ENCODE measurements at regions not wholly inside any gene's neighbourhood (a gene's known extent, or its start where the extent isn't known, plus 50 kb on each side); places are given as distances from the start of the nearest gene placed in this dataset.
A peak's percentile ranks its signal among the peaks of the same experiment; 100 is the strongest.

GRCh38 chr2:12979066-12979465 is 262.3 kb downstream of the TRIB2 start:
- no peak for FAIRE-seq

GRCh38 chr2:12980817-12981216 is 264.1 kb downstream of the TRIB2 start:
- no peak for FAIRE-seq

GRCh38 chr2:12982149-12982584 is 265.4 kb downstream of the TRIB2 start:
- no peak for FAIRE-seq

- FAIRE-seq: no peak
Observed at GRCh38 chr2:12987246-12987645, 270.5 kb downstream of the TRIB2 start.

- no peak for FAIRE-seq
Observed at GRCh38 chr2:12988279-12988678, 271.5 kb downstream of the TRIB2 start.

GRCh38 chr2:12990523-12990922 is 273.8 kb downstream of the TRIB2 start:
- no peak for FAIRE-seq

GRCh38 chr2:12998685-12999084 is 281.9 kb downstream of the TRIB2 start:
- no peak for FAIRE-seq

GRCh38 chr2:13000664-13001363 is 284.1 kb downstream of the TRIB2 start:
- FAIRE-seq: no peak

- no peak for FAIRE-seq
Observed at GRCh38 chr2:13001408-13001807, 284.7 kb downstream of the TRIB2 start.

GRCh38 chr2:13002536-13003331 is 286.0 kb downstream of the TRIB2 start:
- FAIRE-seq: no peak

GRCh38 chr2:13003500-13003899 is 286.8 kb downstream of the TRIB2 start:
- FAIRE-seq: no peak

- FAIRE-seq: no peak
Observed at GRCh38 chr2:13005048-13005447, 288.3 kb downstream of the TRIB2 start.

- no peak for FAIRE-seq
Observed at GRCh38 chr2:13005761-13006335, 289.1 kb downstream of the TRIB2 start.

GRCh38 chr2:13006426-13006825 is 289.7 kb downstream of the TRIB2 start:
- no peak for FAIRE-seq

- peak; percentile 53 for FAIRE-seq
Observed at GRCh38 chr2:13006829-13007717, 290.3 kb downstream of the TRIB2 start.

- no peak for FAIRE-seq
Observed at GRCh38 chr2:13009027-13009642, 292.4 kb downstream of the TRIB2 start.

- no peak for FAIRE-seq
Observed at GRCh38 chr2:13010283-13010682, 293.5 kb downstream of the TRIB2 start.

- no peak for FAIRE-seq
Observed at GRCh38 chr2:13014783-13015182, 298.0 kb downstream of the TRIB2 start.

- FAIRE-seq: no peak
Observed at GRCh38 chr2:13015532-13016320, 299.0 kb downstream of the TRIB2 start.

GRCh38 chr2:13018490-13018889 is 301.8 kb downstream of the TRIB2 start:
- FAIRE-seq: no peak

- no peak for FAIRE-seq
Observed at GRCh38 chr2:13019781-13020180, 303.0 kb downstream of the TRIB2 start.

- no peak for FAIRE-seq
Observed at GRCh38 chr2:13020469-13020868, 303.7 kb downstream of the TRIB2 start.

All from G401.6 (cell line).